Hepatocyte (in vitro differentiated cells): ENCODE measurements at regions not wholly inside any gene's neighbourhood (a gene's known extent, or its start where the extent isn't known, plus 50 kb on each side); places are given as distances from the start of the nearest gene placed in this dataset.

Experiments
- DNase-seq: peaks from one replicate; pipeline ENCODE4 v3.0.0-alpha.2; 2016; ENCODE audit warnings: low spot score
- H2AFZ ChIP-seq: fragments of 200-600 bp; sonication (generic); 2 replicates; pipeline ENCODE4 v1.6.0; 2016; ENCODE audit warnings: antibody characterized with exemption, mild to moderate bottlenecking
- H3K27ac ChIP-seq: fragments of 200-600 bp; sonication (generic); 2 replicates; pipeline ENCODE4 v1.5.1; 2016; ENCODE audit warnings: mild to moderate bottlenecking
- H3K27me3 ChIP-seq: fragments of 200-600 bp; sonication (generic); 2 replicates; pipeline ENCODE4 v1.6.1; 2016
- H3K36me3 ChIP-seq: fragments of 200-600 bp; sonication (generic); replicated peaks from 2 replicates; pipeline ENCODE4 v1.5.1; 2016; ENCODE audit warnings: low read depth; ENCODE audit not compliant: insufficient read depth
- H3K4me1 ChIP-seq: fragments of 200-600 bp; sonication (generic); 2 replicates; pipeline ENCODE4 v1.5.1; 2016; ENCODE audit warnings: mild to moderate bottlenecking, moderate library complexity; ENCODE audit not compliant: insufficient read depth
- H3K4me2 ChIP-seq: fragments of 200-600 bp; sonication (generic); 2 replicates; pipeline ENCODE4 v1.6.0; 2016
- H3K4me3 ChIP-seq: fragments of 200-600 bp; sonication (generic); 2 replicates; pipeline ENCODE4 v1.5.1; 2016; ENCODE audit warnings: mild to moderate bottlenecking
- H3K79me2 ChIP-seq: fragments of 200-600 bp; sonication (generic); 2 replicates; pipeline ENCODE4 v1.6.0; 2017; ENCODE audit warnings: mild to moderate bottlenecking
- H3K9me2 ChIP-seq: fragments of 200-600 bp; sonication (generic); replicated peaks from 2 replicates; pipeline ENCODE4 v1.6.0; 2017; ENCODE audit warnings: mild to moderate bottlenecking; ENCODE audit not compliant: insufficient read depth
- H3K9me3 ChIP-seq: fragments of 200-600 bp; sonication (generic); 2 replicates; pipeline ENCODE4 v1.5.1; 2016; ENCODE audit warnings: low read depth, mild to moderate bottlenecking
- H4K20me1 ChIP-seq: fragments of 200-600 bp; sonication (generic); 2 replicates; pipeline ENCODE4 v1.6.0; 2016; ENCODE audit warnings: mild to moderate bottlenecking; ENCODE audit not compliant: insufficient read depth, poor library complexity, severe bottlenecking
- EZH2 ChIP-seq: fragments of 200-600 bp; sonication (generic); IDR thresholded peaks from 2 replicates; pipeline ENCODE4 v1.6.1; 2016; ENCODE audit warnings: antibody characterized with exemption, mild to moderate bottlenecking, borderline replicate concordance
- EZH2phosphoT487 ChIP-seq: fragments of 200-600 bp; sonication (generic); IDR thresholded peaks from one replicate; pipeline ENCODE4 v1.6.1; 2018; ENCODE audit warnings: antibody characterized with exemption, mild to moderate bottlenecking, low read depth, moderate library complexity; ENCODE audit not compliant: unreplicated experiment, severe bottlenecking
- WGBS: methylation state at CpG from one replicate; pipeline ENCODE4 v1.1.6; 2016; ENCODE audit warnings: low lambda C conversion rate; ENCODE audit errors: missing lambda C conversion rate; 5-methylcytosine and 5-hydroxymethylcytosine counted together
- TF ChIP-seq, protein P1 (sequence below): fragments of 200-600 bp; sonication (generic); IDR thresholded peaks from 2 replicates; pipeline ENCODE4 v1.5.1; 2016; ENCODE audit warnings: antibody characterized with exemption, mild to moderate bottlenecking; ENCODE audit not compliant: poor library complexity

DNA sequence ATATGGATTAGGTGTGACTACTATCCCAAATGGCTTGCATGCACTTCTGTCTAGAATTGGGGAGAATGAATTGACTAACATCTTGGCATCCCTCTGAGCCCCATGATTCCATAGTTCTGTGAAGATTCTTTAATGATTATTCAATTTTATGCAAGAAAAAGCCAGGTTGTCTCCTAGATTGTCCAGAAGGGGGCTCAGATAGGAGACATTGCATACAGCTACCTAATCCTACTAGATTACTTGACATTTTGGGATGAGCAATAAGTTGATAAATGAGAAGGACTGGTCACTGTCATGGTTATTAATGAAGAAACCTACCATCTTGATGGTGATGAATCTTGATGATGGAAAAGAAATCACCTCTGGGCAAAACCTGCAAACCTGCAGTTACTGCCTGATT lies 117.0 kb downstream of the CARTPT start:
- no peaks in the 10 kb centered on the region for H3K36me3 ChIP-seq
- no peaks in the 10 kb centered on the region for H3K9me2 ChIP-seq
- H3K27ac ChIP-seq = no peak overlapping the region
- no peaks in the 10 kb centered on the region for H4K20me1 ChIP-seq
- peaks cover 3% of the 10 kb centered on the region for H3K4me1 ChIP-seq
- H3K4me3 ChIP-seq = no peak overlapping the region
- H3K4me2 ChIP-seq = no peak overlapping the region
- no peaks in the 10 kb centered on the region for H3K27me3 ChIP-seq
- DNase-seq = no peak
- no peaks in the 10 kb centered on the region for H3K79me2 ChIP-seq
- no peaks in the 10 kb centered on the region for H3K9me3 ChIP-seq
- TF ChIP-seq EZH2phosphoT487 (no peak), EZH2 (no peak)
- TF ChIP-seq, protein P1, sequence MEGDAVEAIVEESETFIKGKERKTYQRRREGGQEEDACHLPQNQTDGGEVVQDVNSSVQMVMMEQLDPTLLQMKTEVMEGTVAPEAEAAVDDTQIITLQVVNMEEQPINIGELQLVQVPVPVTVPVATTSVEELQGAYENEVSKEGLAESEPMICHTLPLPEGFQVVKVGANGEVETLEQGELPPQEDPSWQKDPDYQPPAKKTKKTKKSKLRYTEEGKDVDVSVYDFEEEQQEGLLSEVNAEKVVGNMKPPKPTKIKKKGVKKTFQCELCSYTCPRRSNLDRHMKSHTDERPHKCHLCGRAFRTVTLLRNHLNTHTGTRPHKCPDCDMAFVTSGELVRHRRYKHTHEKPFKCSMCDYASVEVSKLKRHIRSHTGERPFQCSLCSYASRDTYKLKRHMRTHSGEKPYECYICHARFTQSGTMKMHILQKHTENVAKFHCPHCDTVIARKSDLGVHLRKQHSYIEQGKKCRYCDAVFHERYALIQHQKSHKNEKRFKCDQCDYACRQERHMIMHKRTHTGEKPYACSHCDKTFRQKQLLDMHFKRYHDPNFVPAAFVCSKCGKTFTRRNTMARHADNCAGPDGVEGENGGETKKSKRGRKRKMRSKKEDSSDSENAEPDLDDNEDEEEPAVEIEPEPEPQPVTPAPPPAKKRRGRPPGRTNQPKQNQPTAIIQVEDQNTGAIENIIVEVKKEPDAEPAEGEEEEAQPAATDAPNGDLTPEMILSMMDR = no peak
- H2AFZ ChIP-seq = no peak overlapping the region

DNA sequence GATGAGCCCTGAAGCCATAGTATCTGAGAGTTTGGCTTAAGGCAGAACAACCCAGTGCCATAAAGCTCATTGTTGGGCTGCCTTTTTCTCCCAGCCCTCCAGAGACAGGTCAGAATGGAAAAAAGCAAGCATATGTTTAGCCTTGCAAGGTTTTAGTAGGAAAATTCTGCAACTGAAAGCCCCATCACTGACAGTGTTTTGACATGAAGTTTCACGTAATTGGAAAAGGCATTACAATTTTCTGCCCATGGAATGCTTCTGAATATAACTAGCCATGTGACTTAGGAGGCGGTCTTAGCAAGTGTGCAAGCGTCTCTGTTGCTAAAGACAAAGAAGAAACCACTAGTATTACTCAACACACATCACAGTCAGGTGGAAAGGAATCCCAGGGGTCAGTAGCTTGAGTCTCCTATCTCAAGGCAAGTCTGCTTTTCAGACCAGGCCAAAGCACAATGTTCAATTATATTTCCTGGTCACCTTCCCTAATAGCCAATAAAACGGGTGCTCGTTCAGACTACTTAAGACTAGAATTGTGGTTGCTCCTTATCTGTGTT lies 117.6 kb downstream of the CARTPT start:
- Histone ChIP-seq H3K27ac (no peak overlapping the region), H2AFZ (no peak overlapping the region)
- no peak for TF ChIP-seq EZH2
- TF ChIP-seq, protein P1 = no peak
- no peak for TF ChIP-seq EZH2phosphoT487

DNA sequence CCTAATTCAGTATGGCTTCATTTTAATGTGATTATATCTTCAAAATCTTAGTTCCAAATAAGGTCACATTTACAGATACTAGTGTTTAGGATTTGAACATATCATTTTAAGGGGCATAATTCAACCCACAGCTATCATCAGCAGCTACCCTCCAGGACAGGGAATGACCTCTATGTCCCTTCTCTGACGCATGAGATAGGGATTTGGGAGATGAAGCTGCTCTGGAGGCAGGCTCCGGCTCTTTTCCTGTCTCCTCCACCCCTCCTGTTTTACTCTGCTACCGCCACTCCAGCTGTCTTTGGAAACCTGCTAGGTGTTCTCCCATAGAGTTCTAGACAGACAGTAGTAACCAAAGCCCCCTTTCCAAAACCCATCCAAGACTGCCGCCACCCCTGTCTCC lies 119.2 kb downstream of the CARTPT start:
- TF ChIP-seq EZH2phosphoT487 = no peak
- TF ChIP-seq EZH2 = no peak
- TF ChIP-seq, protein P1 = no peak
- Histone ChIP-seq H3K4me3 (no peak overlapping the region), H3K4me1 (no peaks in the 10 kb centered on the region), H3K4me2 (no peak overlapping the region), H3K9me2 (no peaks in the 10 kb centered on the region), H4K20me1 (no peaks in the 10 kb centered on the region), H3K27ac (no peak overlapping the region), H3K27me3 (no peaks in the 10 kb centered on the region), H2AFZ (no peak overlapping the region), H3K9me3 (no peaks in the 10 kb centered on the region), H3K79me2 (no peaks in the 10 kb centered on the region), H3K36me3 (no peaks in the 10 kb centered on the region)
- WGBS = 89% methylated on average over 4 of the region's 4 CpGs
- DNase-seq = no peak

More for the DNA sequence above, 117.6 kb downstream of the CARTPT start:
- H3K4me3 ChIP-seq = no peak overlapping the region
- no peaks in the 10 kb centered on the region for H3K27me3 ChIP-seq
- no peak overlapping the region for H3K4me2 ChIP-seq
- no peaks in the 10 kb centered on the region for H3K4me1 ChIP-seq
- no peaks in the 10 kb centered on the region for H4K20me1 ChIP-seq
- no peaks in the 10 kb centered on the region for H3K79me2 ChIP-seq
- no peak for DNase-seq
- no peaks in the 10 kb centered on the region for H3K9me3 ChIP-seq
- 82% methylated on average over 5 of the region's 5 CpGs for WGBS
- H3K9me2 ChIP-seq = no peaks in the 10 kb centered on the region
- no peaks in the 10 kb centered on the region for H3K36me3 ChIP-seq
